ENCODE measurements at regions not wholly inside any gene's neighbourhood (a gene's known extent, or its start where the extent isn't known, plus 50 kb on each side); places are given as distances from the start of the nearest gene placed in this dataset.
"Not testable (repeated sequence)": the region's sequence is repeated elsewhere in the genome, so short reads cannot be mapped to it uniquely, and the experiment has no call there.

DNA sequence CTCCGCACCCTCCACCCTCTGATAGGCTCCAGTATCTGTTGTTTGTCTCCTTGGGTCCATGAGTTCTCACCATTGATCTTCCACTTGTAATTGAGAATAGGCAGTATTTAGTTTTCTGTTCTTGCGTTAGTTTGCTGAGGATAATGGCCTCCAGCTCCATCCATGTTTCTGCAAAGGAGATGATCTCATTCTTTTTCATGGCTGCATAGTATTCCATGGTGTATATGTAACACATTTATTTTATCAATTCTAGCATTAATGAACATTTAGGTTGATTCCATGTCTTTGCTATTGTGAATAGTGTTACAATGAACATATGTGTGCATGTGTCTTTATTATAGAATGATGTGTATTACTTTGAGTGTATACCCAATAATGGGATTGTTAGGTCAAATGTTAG lies 814.6 kb upstream of the FRG1 start:
- no peak for DNase-seq

DNA sequence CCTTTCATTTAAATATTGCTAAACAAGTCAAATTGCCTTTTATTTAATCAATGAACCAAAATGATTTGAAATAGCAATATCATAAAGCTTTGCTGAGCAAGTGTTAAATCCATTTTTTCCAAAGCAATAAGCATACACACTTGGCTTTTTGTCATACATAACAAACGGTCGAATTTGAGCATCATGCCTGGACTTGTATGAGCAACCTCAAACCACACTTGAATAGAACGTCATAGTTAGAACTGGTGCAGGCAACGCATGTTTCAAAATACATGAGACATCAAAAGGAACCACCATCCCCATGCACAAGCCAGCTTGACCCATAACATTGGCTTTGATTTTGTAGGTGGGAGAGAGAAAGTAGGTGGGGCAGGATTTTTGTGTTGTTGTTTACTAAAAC lies 812.3 kb upstream of the FRG1 start:
- no peak for DNase-seq

DNA sequence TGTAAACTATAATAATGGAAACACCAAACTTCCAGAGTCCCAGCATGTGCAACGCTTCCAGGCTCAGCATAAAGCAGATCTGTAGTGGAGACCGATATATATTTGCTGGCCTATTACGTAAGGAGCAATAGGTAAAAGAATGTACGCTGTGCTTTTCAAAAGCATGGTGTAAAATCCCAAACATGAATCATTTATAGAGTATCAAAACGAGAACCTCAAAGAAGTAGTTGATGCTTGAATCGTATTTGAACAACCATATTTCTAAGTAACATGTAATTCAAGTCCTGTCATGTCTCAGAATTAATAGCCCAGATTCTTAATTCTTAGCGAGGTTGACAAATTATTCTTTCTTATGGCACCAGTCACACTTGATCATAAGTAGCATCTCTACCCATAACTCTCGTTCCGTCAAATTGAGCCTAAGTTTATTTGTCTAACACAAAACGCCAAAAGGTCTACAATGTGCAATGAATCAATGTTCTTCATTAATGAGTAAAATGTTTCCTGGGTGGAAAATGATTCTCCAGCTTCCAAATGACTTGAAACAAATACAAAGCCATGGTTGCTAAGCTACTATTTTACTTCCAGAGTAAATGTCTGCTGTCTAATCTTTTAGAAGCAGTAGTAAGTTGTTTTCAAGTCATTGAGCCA lies 811.5 kb upstream of the FRG1 start:
- no peak for DNase-seq

DNA sequence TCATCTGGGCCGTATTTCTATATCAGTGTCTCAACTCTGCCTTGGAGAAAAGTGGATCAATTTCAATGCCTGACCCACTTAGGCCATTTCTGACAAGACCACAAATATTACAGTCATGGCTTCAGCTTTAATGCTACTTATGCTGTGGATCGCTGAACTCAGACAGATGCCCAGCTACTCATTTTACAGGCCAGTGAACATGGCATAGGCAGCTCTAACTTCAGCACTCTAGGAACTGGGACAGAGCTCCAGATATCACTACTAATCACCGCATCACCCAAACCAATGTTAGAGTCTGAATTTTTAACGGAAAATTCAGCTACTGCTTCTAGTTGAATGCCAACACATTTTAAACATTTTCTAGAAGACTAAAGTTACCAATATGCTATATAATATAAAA lies 809.6 kb upstream of the FRG1 start:
- no peak for DNase-seq

DNA sequence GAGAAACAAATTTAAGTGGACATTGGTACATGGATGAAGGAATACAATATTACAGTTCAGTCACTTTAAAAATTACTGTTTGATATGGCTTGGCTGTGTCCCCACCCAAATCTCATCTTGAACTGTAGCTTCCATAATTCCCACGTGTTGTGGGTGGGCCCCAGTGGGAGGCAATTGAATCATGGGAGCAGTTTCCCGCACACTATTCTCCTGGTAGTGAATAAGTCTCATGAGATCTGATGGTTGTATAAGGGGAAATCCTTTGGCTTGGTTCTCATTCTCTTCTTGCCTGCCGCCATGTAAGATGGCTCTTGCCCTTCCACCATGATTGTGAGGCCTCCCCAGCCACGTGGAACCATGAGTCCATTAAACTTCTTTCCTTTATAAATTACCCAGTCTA lies 804.2 kb upstream of the FRG1 start:
- no peak for DNase-seq

DNA sequence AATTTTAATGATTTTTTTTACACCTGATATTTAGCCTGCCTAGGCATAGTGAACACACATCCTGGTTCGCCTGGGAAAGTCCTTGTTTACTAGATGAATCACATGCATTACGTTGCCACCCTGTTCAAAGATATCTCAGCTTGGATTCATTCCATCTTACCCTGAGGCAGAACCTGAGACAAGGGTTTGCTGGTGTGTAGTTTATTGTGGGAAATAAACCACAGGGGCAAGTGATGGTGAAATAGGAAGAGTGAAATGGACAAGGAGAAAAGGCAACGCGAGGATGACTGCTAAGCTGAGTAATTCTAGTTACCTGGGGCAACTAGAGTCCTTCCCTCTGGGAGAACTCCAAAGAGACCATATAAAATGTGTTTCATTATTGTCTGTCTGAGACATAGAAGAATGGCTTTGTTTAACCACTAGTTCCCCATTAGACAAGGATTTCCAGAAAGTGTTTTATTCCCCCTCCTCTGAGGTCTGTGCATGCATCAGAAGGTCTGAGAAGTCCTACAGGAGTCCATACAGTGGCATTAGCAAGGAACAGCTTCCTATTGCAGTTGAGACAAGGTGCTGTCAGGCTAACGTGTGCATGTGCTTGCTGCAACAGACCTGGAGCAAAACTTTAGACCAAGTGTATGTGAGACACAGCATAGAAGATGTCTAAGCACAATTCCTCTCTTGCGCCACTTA lies 797.3 kb upstream of the FRG1 start:
- DNase-seq = no peak

DNA sequence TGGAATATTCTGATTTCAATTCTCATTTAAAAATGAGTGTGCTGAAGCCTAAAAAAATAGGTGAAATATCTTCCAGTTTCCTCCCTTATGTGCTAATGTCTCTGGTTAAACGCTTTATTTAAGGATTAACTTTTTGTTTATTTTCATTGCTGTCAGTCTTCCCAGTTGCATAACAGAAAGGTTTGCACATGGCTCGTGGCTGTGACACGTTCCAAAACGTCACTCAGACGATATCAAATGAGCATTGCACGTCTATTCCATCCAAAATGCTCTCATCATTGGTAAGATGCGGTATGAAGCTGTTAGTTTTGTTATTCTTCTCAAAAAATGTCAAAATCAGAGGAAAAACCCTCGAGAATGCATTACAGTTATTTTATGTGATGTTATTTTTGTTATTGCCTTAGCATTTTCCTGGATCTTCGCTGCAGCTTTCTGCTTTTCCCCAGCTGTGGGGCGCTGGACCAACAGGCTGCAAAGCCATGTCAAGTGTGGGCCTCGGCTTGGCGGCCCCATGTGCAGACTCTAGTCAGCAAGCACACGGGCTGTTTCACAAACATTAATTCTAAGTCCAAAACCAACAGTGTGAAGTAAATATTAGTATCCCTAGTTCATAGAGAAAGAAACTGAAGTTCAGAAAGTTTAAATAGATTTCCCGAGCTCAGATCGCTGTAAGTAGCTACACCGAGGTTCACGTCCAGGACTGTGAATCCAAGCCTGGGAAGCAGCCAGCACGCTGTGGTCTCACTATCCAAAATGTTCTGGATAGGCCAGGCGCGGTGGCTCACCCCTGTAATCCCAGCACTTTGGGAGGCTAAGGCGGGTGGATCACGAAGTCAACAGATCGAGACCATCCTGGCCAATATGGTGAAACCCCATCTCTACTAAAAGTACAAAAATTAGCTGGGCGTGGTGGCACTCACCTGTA lies 793.4 kb upstream of the FRG1 start:
- DNase-seq = no peak

DNA sequence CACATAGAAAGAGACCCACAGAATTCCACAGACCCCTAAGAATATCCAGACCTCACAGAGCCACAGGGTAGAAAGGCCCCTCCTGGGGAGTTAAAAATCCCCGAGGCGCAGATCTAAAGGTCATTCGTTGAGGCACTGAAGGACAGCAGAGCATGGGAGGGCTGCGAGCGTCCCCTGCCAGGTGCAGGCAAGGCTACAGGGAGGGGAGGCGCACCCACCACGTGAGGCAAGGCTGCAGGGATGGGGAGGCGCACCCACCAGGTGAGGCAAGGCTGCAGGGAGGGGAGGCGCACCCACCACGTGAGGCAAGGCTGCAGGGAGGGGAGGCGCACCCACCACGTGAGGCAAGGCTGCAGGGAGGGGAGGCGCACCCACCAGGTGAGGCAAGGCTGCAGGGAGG lies 785.6 kb upstream of the FRG1 start:
- not testable (repeated sequence) for DNase-seq

DNA sequence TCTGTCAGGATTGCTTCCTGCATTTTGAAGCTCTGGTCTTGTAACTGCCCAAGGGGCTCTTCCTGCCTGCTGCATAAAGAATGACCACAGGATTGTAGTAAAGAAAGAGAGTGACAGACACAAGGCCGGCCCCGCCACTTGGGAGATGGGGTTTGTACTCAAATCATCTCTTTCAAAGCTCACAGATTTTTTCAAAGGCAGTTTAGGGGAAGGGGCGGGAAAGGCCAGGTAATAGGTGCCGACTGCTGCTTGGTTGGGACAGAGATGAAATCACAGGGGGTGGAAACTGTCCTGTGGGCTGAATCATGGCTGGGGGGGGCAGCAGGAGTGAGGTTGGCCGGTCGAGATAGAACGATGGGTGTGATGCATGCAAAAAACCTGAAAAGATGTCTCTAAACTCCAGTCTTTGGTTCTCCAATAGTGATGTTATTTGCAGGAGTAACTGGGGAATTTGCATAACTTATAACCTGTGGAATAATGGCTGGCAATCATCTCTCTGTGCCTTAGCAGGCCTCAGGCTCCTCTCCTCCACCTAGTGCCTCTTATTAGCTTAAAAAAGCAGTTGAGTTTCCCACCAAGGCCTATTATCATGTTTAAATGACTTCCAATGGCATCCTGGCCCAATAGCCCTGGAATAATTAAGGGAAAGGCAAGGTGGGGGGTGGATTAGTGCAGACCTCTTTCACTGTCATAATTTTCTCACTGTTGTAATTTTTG lies 778.4 kb upstream of the FRG1 start:
- no peak for DNase-seq

DNA sequence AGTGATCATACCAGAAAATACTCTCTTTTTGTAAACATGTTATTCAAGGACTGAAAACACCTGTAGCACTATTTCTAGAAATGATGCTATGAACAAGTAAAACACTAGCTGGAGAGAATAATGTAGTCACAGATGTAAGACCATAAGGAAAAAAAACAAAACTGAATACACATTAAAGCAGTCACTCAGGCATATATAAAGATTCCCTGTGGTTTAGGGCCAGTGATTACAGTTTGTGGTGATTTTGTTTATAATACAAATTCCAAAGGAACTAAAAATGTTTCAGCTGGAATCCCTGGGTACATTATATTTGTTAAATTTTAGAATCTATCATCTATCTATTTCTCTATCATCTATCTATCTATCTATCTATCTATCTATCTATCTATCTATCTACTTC lies 777.8 kb upstream of the FRG1 start:
- DNase-seq = no peak

DNA sequence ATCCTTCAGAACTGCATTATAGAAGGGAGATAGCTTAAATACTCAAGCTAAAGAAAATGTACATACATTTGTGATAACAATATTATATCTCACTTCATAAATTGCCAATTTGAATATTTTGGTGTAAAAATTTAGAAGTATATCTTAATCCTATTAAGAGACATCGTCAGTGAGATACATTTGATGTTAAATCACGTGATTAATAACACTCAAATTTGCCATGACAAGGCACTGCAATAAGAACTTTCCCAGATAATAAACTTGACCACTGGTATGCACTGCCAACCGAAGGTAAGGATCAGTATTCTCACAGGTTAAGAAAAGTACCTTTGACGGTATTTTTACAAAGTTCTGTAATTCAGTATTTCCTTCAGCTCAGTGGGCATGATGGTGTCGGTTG lies 764.7 kb upstream of the FRG1 start:
- no peak for DNase-seq

DNA sequence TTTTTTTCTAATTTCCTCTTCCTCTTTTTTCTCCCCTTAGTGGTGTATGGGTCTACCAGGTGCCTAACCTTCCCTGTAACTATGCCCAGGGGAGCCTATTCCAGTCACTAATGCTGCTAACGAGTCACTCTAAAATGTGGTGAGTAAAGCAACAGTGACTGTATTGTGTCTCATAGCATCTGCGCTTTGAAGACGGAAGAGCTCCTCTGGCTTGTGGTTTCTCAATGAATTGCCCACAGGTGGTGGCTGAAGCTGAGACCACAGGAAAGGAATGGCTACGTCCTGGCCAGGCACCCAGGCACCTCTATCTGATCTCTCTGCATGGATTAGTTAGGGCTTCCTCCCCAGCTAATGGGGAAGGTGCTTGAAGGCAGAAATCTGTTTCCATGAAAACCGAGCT lies 763.5 kb upstream of the FRG1 start:
- no peak for DNase-seq

DNA sequence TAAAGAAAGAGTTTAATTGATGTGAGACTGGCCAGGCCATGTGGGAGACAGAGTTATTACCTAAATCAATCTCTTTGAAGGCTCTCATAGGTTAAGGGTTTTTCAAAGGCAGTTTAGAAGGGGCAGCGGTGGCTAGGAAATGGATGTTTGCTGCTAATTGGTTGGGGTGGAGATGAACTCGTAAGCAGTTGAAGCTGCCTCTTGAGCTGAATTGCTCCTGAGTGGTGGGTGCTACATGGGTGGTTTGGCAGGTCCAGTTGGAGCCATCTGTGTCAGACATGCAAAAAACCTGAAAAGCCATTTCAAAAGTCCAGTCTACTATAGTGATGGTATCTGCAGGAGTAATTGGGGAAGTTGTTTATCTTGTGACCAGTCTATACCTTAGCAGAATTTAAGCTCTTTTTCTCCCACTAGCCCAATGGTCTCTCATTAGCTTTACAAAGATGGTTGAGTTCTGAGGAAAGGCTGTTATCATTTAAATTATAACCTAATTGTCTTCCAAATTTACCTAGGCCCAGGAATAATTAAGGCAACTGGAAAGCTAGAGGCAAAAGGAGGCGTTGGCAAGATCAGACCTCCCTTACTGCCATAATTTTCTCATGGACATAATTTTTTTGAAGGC lies 762.4 kb upstream of the FRG1 start:
- DNase-seq = no peak

DNA sequence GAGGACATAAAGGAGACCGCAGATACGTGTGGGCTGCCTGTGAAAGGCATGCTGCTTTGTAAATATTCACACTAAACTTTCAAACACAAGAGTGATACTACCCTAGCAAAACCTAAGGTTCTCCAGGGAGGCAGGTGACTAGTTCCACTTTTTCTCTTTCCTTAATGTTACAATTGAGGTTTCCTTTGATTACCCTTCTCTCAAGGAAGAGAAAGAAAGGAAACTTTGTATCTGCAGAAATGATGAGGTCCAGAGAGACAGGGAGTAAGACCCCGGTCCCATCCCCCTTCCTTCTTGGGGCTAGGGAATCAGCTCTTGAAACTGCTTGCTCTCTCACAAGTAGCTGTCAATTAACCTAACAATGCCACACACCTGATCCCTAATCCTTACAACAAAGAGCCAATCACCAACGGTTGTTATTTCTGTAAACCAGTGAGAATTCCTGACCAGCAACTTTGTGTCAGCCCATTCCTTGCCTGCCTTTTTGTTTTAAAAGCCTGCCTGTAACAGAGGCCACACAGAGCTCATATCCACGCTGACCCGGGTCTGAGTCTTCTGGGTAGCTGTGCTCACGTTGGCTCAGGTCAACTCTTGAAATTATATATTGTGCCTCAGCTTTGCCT lies 754.8 kb upstream of the FRG1 start:
- DNase-seq = no peak

DNA sequence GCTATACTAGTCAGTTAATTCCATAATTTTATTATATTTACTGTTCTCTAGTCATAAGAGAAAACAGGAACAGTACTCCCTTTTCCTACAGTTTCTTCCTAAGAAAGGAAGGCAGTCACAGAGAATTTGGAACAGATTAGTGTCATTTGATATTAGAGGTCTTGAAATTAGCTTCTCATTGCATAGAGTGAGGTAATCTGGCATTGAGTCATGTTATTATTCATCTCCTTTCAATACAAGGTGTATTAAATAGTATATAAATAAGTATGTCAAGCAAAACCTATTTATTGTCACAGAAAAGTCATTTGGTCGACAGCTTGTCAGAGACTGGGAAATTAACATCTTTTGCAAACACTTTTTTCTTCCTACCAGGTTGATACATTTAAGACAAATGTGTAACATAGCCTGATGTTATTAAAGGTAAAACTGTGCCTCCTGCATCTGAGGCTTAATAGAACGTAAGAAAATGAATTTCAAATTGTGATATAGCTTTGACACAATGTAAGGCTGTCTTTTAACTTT lies 753.1 kb upstream of the FRG1 start:
- DNase-seq = no peak

DNA sequence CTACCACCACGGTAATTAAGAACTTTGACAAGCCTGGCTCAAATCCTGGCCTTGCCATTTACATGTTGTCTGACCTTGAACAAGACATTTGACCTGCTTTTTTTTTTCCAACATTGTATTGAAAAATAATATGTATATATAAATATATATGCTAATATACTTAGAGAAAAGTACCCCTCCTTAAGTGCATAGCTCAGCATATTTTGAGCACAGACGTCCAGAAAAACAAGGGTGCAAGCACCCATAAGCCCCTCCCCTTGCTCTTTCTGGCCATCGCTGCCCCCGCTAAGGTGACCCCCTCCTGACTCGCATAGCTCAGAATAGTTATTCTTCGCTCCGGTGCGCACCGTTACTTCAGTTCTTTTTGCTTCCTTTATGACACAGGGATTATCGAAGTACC lies 742.0 kb upstream of the FRG1 start:
- no peak for DNase-seq

DNA sequence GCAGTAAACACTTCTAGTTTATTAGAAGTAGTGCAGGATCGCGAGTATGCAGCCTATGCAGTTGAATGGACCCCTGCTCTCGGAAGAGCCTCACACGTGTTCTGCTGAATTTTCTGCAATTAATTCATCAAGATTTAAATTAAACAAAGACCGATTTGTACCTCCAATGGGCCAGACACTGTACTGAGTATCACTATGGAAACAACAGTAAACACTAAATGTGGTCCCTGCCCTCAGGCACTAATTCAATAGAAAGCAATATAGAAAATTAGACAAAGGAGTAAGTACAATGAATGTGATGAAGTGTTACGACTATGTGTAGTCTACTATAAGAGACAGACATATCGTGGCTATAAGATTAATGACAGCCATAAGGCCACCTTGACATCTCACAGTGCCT lies 740.3 kb upstream of the FRG1 start:
- no peak for DNase-seq

DNA sequence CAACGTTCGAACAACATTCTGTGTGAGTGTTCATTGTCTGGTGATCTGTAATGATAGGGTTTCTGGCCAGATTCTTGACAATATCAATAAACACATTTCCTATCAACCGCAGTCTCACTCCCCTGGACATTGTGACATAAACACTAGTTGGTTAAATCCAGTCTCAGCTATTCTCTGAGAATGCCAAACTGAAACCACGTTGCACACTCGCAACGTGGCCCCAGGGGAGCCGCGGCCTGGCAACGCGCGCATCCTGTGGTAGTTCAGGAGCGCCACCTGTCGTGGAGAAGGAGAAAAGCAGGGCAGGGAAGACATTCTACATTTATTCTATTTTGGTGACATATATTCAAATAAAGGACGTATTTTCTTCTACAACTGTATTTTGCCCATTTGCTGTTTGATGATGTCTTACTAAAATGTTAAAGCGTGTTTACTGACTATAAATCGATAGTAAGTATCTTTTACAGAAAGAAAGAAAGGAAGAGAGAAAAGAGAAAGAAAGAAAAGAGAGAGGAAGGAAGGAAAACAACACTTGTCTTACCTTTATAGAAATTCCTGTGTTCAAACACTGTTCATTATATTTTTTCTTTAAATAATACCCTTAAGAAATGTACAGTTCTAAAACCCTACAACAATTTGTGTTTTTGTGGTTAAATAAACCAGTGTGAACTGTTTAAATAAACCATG lies 738.3 kb upstream of the FRG1 start:
- DNase-seq = peak; percentile 70

DNA sequence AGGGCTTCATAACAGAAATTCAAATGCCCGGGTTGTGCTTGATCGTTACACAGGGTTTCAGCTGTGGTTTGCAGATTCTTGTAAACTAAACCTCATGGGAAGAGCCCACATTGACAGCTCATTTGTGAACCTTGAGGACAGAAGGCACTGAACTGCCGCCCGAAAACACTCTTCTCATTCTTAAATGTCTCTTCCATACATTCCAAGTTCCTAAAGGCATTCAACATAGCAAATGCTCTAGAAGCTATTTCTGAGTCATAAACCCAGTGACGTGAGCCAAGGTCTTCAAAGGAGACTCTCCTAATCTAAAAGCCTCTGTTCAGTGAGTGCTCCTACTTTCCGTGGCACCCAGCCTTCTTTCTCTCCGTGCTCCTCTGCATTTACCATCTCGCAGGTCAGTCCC lies 737.8 kb upstream of the FRG1 start:
- no peak for DNase-seq

DNA sequence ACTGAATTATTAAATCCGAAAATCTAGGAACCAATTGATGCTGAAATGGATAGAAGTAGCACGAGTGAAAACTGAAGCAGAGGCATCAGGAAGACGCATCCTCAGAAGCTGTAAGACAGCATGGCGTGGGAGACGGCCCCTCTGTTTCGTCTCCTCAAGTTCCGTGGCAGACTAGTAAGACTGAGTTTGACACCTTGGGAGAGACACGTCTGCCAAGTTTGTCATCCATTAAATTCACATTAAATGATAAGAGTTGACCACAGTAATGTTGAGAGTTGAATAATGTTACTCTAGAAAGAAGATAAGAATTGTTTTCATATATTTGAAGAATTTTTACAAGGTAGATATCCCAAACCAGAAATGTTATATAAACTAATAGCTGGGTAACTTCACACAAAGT lies 736.1 kb upstream of the FRG1 start:
- DNase-seq = no peak

DNA sequence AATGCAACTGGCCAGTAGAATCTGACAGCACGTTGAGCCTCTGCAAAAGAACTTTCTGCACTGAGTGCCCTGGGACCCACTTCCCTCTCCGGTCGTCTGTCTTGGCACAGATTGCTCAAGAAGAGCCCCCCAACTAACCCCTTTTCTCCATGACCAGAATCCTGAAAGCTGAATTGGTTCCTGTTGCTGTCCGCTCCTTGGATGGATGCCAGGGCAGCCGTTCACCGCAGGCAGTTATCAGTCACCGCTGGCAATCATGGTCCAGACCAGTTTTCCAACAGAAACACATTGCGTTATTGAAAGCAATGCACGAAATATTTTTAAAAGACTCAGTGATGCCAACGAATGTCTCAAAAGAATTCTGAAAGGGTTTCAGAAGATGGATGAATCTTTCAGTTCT lies 733.7 kb upstream of the FRG1 start:
- peak; percentile 24 for DNase-seq

DNA sequence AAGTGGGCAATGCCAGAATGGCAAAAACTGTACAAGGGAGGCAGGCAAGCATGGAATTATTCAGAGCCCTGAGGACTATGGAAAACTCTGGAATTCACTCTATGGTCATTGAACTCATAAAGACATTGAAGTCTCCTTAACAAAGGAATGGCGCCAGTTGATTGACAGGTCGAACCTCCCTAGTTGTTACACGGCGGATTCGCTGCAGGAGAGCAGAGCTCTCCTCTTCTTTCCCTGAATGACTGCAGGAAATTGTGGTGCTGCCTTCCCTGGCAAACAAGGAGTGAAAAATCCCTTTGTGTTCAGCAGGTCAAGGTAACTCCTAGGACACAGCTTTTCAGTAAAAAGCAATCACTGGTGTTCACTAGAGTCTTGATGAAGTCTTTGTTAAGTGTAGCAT lies 732.8 kb upstream of the FRG1 start:
- no peak for DNase-seq
